Osteocyte (in vitro differentiated cells): ENCODE measurements at regions not wholly inside any gene's neighbourhood (a gene's known extent, or its start where the extent isn't known, plus 50 kb on each side); places are given as distances from the start of the nearest gene placed in this dataset.

ENCODE experiments used
- DNase-seq: peaks from one replicate; pipeline ENCODE4 v3.0.0; 2021; ENCODE audit warnings: mixed read lengths; ENCODE audit not compliant: unreplicated experiment; ENCODE audit errors: extremely low spot score
- H3K27ac Mint-ChIP-seq: one replicate; pipeline ENCODE4 v1.8.0; 2021; ENCODE audit warnings: mild to moderate bottlenecking, mixed read lengths; ENCODE audit not compliant: unreplicated experiment
- H3K27me3 Mint-ChIP-seq: one replicate; pipeline ENCODE4 v1.8.0; 2021; ENCODE audit warnings: mixed read lengths; ENCODE audit not compliant: unreplicated experiment
- H3K36me3 Mint-ChIP-seq: one replicate; pipeline ENCODE4 v1.8.0; 2021; ENCODE audit warnings: mixed read lengths; ENCODE audit not compliant: unreplicated experiment
- H3K4me1 Mint-ChIP-seq: one replicate; pipeline ENCODE4 v1.8.0; 2021; ENCODE audit warnings: mixed read lengths; ENCODE audit not compliant: unreplicated experiment
- H3K4me3 Mint-ChIP-seq: one replicate; pipeline ENCODE4 v1.8.0; 2021; ENCODE audit warnings: mild to moderate bottlenecking, moderate library complexity, mixed read lengths; ENCODE audit not compliant: unreplicated experiment
- H3K9me3 Mint-ChIP-seq: one replicate; pipeline ENCODE4 v1.8.0; 2021; ENCODE audit warnings: mixed read lengths; ENCODE audit not compliant: unreplicated experiment
- TF ChIP-seq, protein P1 (sequence below): fragments of 200-600 bp; sonication (generic); IDR thresholded peaks from 2 replicates; pipeline ENCODE4 v1.5.0; 2021; ENCODE audit warnings: antibody characterized with exemption, mild to moderate bottlenecking, moderate library complexity

DNA sequence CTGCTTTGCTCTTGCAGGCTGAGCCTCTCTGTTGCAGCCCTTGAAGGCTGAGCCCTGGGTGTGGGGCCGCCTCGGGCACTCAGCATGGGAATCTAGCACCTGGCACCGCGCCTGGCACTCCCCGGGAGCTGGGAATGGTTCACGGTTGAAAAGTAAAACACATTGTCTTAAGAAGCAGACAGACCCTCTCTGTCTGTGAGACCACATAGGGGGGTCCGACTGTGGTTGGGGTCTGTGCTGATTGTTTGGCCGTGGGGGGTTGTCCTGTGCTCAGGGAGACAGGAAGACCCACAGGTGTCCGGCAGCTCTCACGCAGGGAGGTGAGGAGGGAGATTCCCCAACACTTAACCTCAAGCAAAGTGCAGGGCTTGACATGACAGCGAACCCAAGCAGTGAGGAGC lies 64.8 kb downstream of the SOX1 start:
- Mint-ChIP-seq H3K27me3 (no peaks in the 10 kb centered on the region), H3K9me3 (no peaks in the 10 kb centered on the region), H3K36me3 (no peaks in the 10 kb centered on the region), H3K27ac (no peak overlapping the region), H3K4me1 (no peaks in the 10 kb centered on the region), H3K4me3 (no peak overlapping the region)
- TF ChIP-seq, protein P1, sequence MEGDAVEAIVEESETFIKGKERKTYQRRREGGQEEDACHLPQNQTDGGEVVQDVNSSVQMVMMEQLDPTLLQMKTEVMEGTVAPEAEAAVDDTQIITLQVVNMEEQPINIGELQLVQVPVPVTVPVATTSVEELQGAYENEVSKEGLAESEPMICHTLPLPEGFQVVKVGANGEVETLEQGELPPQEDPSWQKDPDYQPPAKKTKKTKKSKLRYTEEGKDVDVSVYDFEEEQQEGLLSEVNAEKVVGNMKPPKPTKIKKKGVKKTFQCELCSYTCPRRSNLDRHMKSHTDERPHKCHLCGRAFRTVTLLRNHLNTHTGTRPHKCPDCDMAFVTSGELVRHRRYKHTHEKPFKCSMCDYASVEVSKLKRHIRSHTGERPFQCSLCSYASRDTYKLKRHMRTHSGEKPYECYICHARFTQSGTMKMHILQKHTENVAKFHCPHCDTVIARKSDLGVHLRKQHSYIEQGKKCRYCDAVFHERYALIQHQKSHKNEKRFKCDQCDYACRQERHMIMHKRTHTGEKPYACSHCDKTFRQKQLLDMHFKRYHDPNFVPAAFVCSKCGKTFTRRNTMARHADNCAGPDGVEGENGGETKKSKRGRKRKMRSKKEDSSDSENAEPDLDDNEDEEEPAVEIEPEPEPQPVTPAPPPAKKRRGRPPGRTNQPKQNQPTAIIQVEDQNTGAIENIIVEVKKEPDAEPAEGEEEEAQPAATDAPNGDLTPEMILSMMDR, result no peak
- DNase-seq, result no peak

DNA sequence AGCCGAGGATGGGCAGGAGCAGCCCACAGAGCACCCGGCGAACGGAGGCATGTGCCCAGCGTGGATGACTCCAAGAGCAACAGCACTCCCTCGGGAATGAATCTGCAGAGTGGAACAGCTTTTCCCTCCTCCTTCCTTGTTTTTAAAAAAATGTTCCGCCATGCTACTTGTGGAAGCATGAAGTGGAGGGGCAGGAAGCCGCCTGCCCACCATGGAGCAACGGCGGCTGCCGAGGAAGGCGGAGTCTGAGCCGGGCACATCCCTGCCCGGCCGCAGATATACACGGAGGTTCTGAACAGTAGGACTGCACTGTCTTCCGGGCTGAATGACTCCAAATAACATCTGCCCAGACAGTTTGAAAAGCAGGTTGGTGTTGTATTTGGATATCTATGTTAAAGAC lies 65.2 kb downstream of the SOX1 start:
- H3K27ac Mint-ChIP-seq, result no peak overlapping the region
- H3K36me3 Mint-ChIP-seq, result no peaks in the 10 kb centered on the region
- no peaks in the 10 kb centered on the region for H3K27me3 Mint-ChIP-seq
- TF ChIP-seq, protein P1, result no peak
- no peak overlapping the region for H3K4me3 Mint-ChIP-seq
- H3K9me3 Mint-ChIP-seq, result no peaks in the 10 kb centered on the region
- DNase-seq, result no peak
- no peaks in the 10 kb centered on the region for H3K4me1 Mint-ChIP-seq

DNA sequence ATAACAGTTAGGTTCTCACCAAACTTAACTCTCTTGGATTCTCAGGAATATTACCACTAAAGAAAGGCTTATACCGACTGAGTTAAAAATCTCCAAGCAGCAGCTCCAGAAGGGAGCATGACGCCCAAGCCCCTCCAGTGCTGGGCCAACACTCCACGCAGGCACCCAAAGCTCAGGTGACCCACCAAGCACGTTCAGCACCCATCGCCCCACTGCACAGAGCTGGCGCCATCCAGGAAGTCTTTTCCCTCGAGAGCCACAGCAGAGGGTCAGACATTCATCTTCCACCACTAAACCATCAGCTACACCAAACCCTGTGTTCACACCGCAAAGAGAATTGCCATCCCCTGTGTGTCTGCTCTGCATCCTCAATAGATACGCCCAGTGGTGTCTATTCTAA lies 65.7 kb downstream of the SOX1 start:
- peak; percentile 65 for DNase-seq
- TF ChIP-seq, protein P1, result no peak
- Mint-ChIP-seq H3K36me3 (no peaks in the 10 kb centered on the region), H3K4me1 (no peaks in the 10 kb centered on the region), H3K27me3 (no peaks in the 10 kb centered on the region), H3K27ac (no peak overlapping the region), H3K4me3 (no peak overlapping the region), H3K9me3 (no peaks in the 10 kb centered on the region)

DNA sequence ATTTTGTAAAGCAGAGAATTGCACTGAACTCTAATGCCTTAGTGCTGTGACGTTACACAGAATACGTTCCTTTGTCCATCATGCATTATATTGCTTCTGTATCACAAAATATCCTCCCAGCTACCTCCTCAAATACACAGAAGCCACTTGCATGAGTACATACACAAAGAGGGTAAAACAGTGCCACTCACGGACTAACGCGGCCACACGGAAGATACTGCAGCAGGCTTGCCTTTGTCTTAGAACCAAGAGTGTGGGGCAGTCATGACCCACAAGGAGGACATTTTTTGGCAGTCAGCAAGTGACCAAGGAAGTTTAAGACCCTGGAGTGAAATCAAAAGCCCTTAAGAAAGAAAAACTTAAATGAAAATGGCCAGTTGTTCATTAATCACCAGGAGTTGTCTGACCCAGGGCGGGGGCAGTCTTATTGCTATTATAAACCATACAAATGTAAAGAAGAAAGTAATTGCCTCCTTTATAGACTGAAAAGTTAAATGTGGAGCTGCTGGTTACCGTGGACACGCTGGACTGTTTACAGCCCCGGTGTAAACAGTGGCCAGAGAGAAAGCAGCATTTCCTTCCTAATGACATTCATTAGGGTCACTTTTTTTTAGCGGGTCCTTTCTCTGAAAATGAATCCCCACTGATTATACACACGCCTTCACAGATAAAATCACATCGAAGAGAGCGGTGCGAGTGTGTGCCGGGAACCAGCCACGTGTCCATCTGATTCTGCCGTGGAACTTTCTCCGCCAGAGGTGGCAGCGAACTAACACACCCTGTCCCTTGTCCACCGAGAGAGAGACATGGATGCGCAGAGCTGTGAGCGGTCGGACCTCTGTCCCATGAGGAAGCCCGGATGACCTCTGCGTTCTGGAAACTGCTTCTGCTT lies 66.8 kb downstream of the SOX1 start:
- no peaks in the 10 kb centered on the region for H3K4me1 Mint-ChIP-seq
- TF ChIP-seq, protein P1, result no peak
- no peak overlapping the region for H3K27ac Mint-ChIP-seq
- no peak for DNase-seq
- no peaks in the 10 kb centered on the region for H3K27me3 Mint-ChIP-seq
- no peak overlapping the region for H3K4me3 Mint-ChIP-seq
- no peaks in the 10 kb centered on the region for H3K9me3 Mint-ChIP-seq
- H3K36me3 Mint-ChIP-seq, result no peaks in the 10 kb centered on the region

DNA sequence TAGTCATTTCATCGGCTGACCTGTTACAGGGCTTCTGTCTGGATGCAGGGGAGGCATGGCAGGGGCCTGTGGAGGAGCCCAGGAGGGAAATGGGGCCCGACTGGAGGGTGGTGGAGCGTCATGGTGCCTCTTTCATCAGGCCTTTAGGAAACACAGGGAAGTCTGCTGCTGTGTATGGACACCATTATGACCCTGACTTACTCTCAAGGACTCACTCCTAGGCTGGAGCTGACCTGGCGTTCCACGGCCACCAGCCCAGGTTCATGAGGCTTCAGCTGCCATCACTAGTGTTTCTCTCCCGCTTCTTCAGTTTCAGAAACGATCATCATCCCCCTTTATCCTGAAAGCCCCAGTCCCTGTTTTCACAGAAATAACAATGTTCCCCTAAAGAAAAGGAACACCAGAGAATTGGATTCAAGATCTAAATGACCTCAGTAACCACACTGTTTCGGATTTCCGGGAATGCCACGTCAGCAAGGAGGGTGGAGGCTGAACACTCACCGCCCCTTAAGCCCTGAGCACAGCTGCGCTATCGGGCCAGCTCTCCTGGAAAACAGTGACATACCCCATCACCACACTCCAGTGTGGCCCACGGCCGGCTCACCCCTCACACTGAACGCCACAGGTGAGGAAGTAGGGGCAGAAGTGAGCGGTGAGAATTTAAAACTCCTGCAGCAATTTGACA lies 67.6 kb downstream of the SOX1 start:
- TF ChIP-seq, protein P1, result no peak
- H3K4me1 Mint-ChIP-seq, result no peaks in the 10 kb centered on the region
- H3K4me3 Mint-ChIP-seq, result no peak overlapping the region
- no peaks in the 10 kb centered on the region for H3K9me3 Mint-ChIP-seq
- no peaks in the 10 kb centered on the region for H3K27me3 Mint-ChIP-seq
- peak; percentile 81 for DNase-seq
- no peak overlapping the region for H3K27ac Mint-ChIP-seq
- no peaks in the 10 kb centered on the region for H3K36me3 Mint-ChIP-seq
